ENCODE measurements at regions not wholly inside any gene's neighbourhood (a gene's known extent, or its start where the extent isn't known, plus 50 kb on each side); places are given as distances from the start of the nearest gene placed in this dataset.

- H3K4me1 ChIP-seq (ENCODE audit: control insufficient read depth, low read length): no peaks in the 10 kb centered on the region
- H3K9me3 ChIP-seq (ENCODE audit: control insufficient read depth, insufficient read depth, low read length): peaks cover 42% of the 10 kb centered on the region
- TF ChIP-seq CTCF (IDR thresholded peaks at IDR 0.05; ENCODE audit: low read depth, low read length, poor library complexity, severe bottlenecking) (no peak), EZH2phosphoT487 (IDR thresholded peaks at IDR 0.05; ENCODE audit: borderline replicate concordance, low read length) (no peak)
- no peak overlapping the region for H3K4me2 ChIP-seq (ENCODE audit: low read length)
- no peaks in the 10 kb centered on the region for H3K27me3 ChIP-seq (ENCODE audit: control insufficient read depth, low read length)
- H3K79me2 ChIP-seq (ENCODE audit: control insufficient read depth, low read length): no peaks in the 10 kb centered on the region
- H3F3A ChIP-seq (ENCODE audit: control insufficient read depth, insufficient read depth): no peaks in the 10 kb centered on the region
- no peaks in the 10 kb centered on the region for H3K36me3 ChIP-seq (ENCODE audit: control insufficient read depth, low read length)
- no peaks in the 10 kb centered on the region for H3K9me2 ChIP-seq (replicated peaks; ENCODE audit: control insufficient read depth, low read length)
- no peak overlapping the region for H3K4me3 ChIP-seq (ENCODE audit: low read length)
- no peak overlapping the region for H3K27ac ChIP-seq (ENCODE audit: low read depth, low read length)
- H4K20me1 ChIP-seq (ENCODE audit: control insufficient read depth, insufficient read depth, low read depth, low read length): no peaks in the 10 kb centered on the region
Measured at GRCh38 chr15:26017665-26018064, 154.5 kb upstream of the ATP10A start.

- Histone ChIP-seq H3K4me2 (ENCODE audit: low read length) (no peak overlapping the region), H3K79me2 (ENCODE audit: control insufficient read depth, low read length) (no peaks in the 10 kb centered on the region), H3F3A (ENCODE audit: control insufficient read depth, insufficient read depth) (no peaks in the 10 kb centered on the region), H4K20me1 (ENCODE audit: control insufficient read depth, insufficient read depth, low read depth, low read length) (no peaks in the 10 kb centered on the region), H3K27me3 (ENCODE audit: control insufficient read depth, low read length) (no peaks in the 10 kb centered on the region), H3K36me3 (ENCODE audit: control insufficient read depth, low read length) (no peaks in the 10 kb centered on the region), H3K27ac (ENCODE audit: low read depth, low read length) (no peak overlapping the region), H3K9me2 (replicated peaks; ENCODE audit: control insufficient read depth, low read length) (no peaks in the 10 kb centered on the region), H3K4me1 (ENCODE audit: control insufficient read depth, low read length) (no peaks in the 10 kb centered on the region), H3K4me3 (ENCODE audit: low read length) (no peak overlapping the region), H3K9me3 (ENCODE audit: control insufficient read depth, insufficient read depth, low read length) (peaks cover 41% of the 10 kb centered on the region)
- TF ChIP-seq EZH2phosphoT487 (IDR thresholded peaks at IDR 0.05; ENCODE audit: borderline replicate concordance, low read length) (no peak), CTCF (IDR thresholded peaks at IDR 0.05; ENCODE audit: low read depth, low read length, poor library complexity, severe bottlenecking) (no peak)
Measured at GRCh38 chr15:26015516-26016075, 152.5 kb upstream of the ATP10A start.

- Histone ChIP-seq H3K4me3 (ENCODE audit: low read length) (no peak overlapping the region), H3K27ac (ENCODE audit: low read depth, low read length) (no peak overlapping the region), H3K9me3 (ENCODE audit: control insufficient read depth, insufficient read depth, low read length) (peaks cover 32% of the 10 kb centered on the region), H3F3A (ENCODE audit: control insufficient read depth, insufficient read depth) (no peaks in the 10 kb centered on the region), H3K27me3 (ENCODE audit: control insufficient read depth, low read length) (no peaks in the 10 kb centered on the region), H3K79me2 (ENCODE audit: control insufficient read depth, low read length) (no peaks in the 10 kb centered on the region), H4K20me1 (ENCODE audit: control insufficient read depth, insufficient read depth, low read depth, low read length) (no peaks in the 10 kb centered on the region), H3K9me2 (replicated peaks; ENCODE audit: control insufficient read depth, low read length) (no peaks in the 10 kb centered on the region), H3K4me1 (ENCODE audit: control insufficient read depth, low read length) (no peaks in the 10 kb centered on the region), H3K4me2 (ENCODE audit: low read length) (no peak overlapping the region), H3K36me3 (ENCODE audit: control insufficient read depth, low read length) (no peaks in the 10 kb centered on the region)
- TF ChIP-seq CTCF (IDR thresholded peaks at IDR 0.05; ENCODE audit: low read depth, low read length, poor library complexity, severe bottlenecking) (no peak), EZH2phosphoT487 (IDR thresholded peaks at IDR 0.05; ENCODE audit: borderline replicate concordance, low read length) (no peak)
Measured at GRCh38 chr15:26013981-26014380, 150.9 kb upstream of the ATP10A start.
